Tibial nerve (tissue), 4 donors: ENCODE measurements at regions not wholly inside any gene's neighbourhood (a gene's known extent, or its start where the extent isn't known, plus 50 kb on each side); places are given as distances from the start of the nearest gene placed in this dataset.
"Not testable (repeated sequence)": the region's sequence is repeated elsewhere in the genome, so short reads cannot be mapped to it uniquely, and the experiment has no call there.

Experiments used
- DNase-seq, 2 donors: peaks; one replicate each; pipeline ENCODE4 v3.0.0-alpha.2; 2019; ENCODE audit warnings: low spot score in 2 of 2
- H3K27ac ChIP-seq, 4 donors: fragments of 200-600 bp; sonication (generic) in 3 of 4; one replicate each; pipeline ENCODE4 v1.5.1; 2017 to 2019; ENCODE audit warnings: mild to moderate bottlenecking in 1 of 4
- H3K27me3 ChIP-seq, 2 donors: fragments of 200-600 bp; sonication (generic) in 1 of 2; one replicate each; pipeline versions ENCODE4 v1.5.1 to v1.6.0; 2017 to 2019
- H3K36me3 ChIP-seq, 3 donors: fragments of 200-600 bp; sonication (generic); one replicate each; pipeline ENCODE4 v1.5.1; 2018 to 2019
- H3K4me1 ChIP-seq, 4 donors: fragments of 200-600 bp; sonication (generic) in 3 of 4; one replicate each; pipeline ENCODE4 v1.5.1; 2017 to 2019
- H3K4me3 ChIP-seq, 4 donors: fragments of 200-600 bp; sonication (generic) in 3 of 4; one replicate each; pipeline ENCODE4 v1.5.1; 2017 to 2019; ENCODE audit warnings: mild to moderate bottlenecking in 1 of 4, moderate library complexity in 1 of 4
- H3K9me3 ChIP-seq, 4 donors: fragments of 200-600 bp; sonication (generic) in 3 of 4; one replicate each; pipeline ENCODE4 v1.5.1; 2017 to 2019
- CTCF ChIP-seq, 5 experiments: fragments of 200-600 bp in 3 of 5; fragments of 450-650 bp in 2 of 5; sonication (generic) in 3 of 5; IDR thresholded peaks; one replicate each; pipeline ENCODE4 v1.5.1; 2016 to 2019; ENCODE audit warnings: antibody characterized with exemption in 5 of 5, mild to moderate bottlenecking in 3 of 5, moderate library complexity in 2 of 5
- EP300 ChIP-seq, 2 donors: sonication (generic); formaldehyde crosslinking; IDR thresholded peaks; one replicate each; pipeline ENCODE4 v1.6.1; 2017; ENCODE audit warnings: antibody characterized with exemption in 2 of 2, mild to moderate bottlenecking in 1 of 2
- POLR2A ChIP-seq, 2 donors: fragments of 450-650 bp; IDR thresholded peaks; one replicate each; pipeline ENCODE4 v1.6.1; 2017; ENCODE audit warnings: antibody characterized with exemption in 2 of 2, mild to moderate bottlenecking in 2 of 2, moderate library complexity in 2 of 2
- WGBS, 2 donors: methylation state at CpG; one replicate each; pipeline ENCODE4 v1.1.5; 2018; 5-methylcytosine and 5-hydroxymethylcytosine counted together

- Histone ChIP-seq H3K4me1 (no peaks in the 10 kb centered on the region), H3K36me3 (peaks cover 0 to 98% (median 4%) of the 10 kb centered on the region in 3 donors), H3K9me3 (no peaks in the 10 kb centered on the region), H3K4me3 (no peak overlapping the region), H3K27me3 (no peaks in the 10 kb centered on the region), H3K27ac (peak overlapping the region in 1 of 4 donors; percentile 39)
- TF ChIP-seq CTCF (IDR thresholded peaks at IDR 0.05) (no peak), POLR2A (IDR thresholded peaks at IDR 0.05) (no peak), EP300 (IDR thresholded peaks at IDR 0.05) (no peak)
- DNase-seq = no peak
- WGBS, 2 donors = 61 to 69% methylated on average over 2 of the region's 2 CpGs
Measured at GRCh38 chr7:67311901-67312300, 315.3 kb downstream of the TYW1 start.

- no peak overlapping the region for H3K27ac ChIP-seq
- TF ChIP-seq EP300 (IDR thresholded peaks at IDR 0.05) (no peak), CTCF (IDR thresholded peaks at IDR 0.05) (no peak), POLR2A (IDR thresholded peaks at IDR 0.05) (no peak)
- no peak overlapping the region for H3K4me3 ChIP-seq
- H3K4me1 ChIP-seq = no peaks in the 10 kb centered on the region
- H3K27me3 ChIP-seq = no peaks in the 10 kb centered on the region
- H3K9me3 ChIP-seq = no peaks in the 10 kb centered on the region
- 91 to 94% methylated on average over 2 of the region's 2 CpGs for WGBS, 2 donors
- no peak for DNase-seq
- H3K36me3 ChIP-seq = peaks cover 0 to 98% (median 0%) of the 10 kb centered on the region in 3 donors
Measured at GRCh38 chr7:67313213-67313612, 316.6 kb downstream of the TYW1 start.

- H3K4me1 ChIP-seq, H3K27me3 ChIP-seq, DNase-seq, H3K9me3 ChIP-seq, H3K4me3 ChIP-seq, H3K27ac ChIP-seq: not testable (repeated sequence)
- peaks cover 0 to 81% (median 0%) of the 10 kb centered on the region in 3 donors for H3K36me3 ChIP-seq
- WGBS, 2 donors = 98% methylated on average over 4 of the region's 4 CpGs
Measured at GRCh38 chr7:67316902-67317301, 320.3 kb downstream of the TYW1 start.

- H3K4me3 ChIP-seq, H3K36me3 ChIP-seq, H3K27me3 ChIP-seq, H3K27ac ChIP-seq, H3K9me3 ChIP-seq, H3K4me1 ChIP-seq, DNase-seq: not testable (repeated sequence)
- 76 to 80% methylated on average over 5 of the region's 5 CpGs for WGBS, 2 donors
Measured at GRCh38 chr7:67328257-67328656, 331.6 kb downstream of the TYW1 start.

GRCh38 chr7:67335165-67335564 lies 338.5 kb downstream of the TYW1 start:
- WGBS, 2 donors = 55 to 82% methylated on average over 1 of the region's 1 CpG
- H3K27ac ChIP-seq = not testable (repeated sequence)

GRCh38 chr7:67335663-67336062 lies 339.0 kb downstream of the TYW1 start:
- H3K9me3 ChIP-seq, H3K4me1 ChIP-seq, H3K4me3 ChIP-seq, H3K27ac ChIP-seq, H3K27me3 ChIP-seq, DNase-seq: not testable (repeated sequence)
- peaks cover 0 to 15% (median 0%) of the 10 kb centered on the region in 3 donors for H3K36me3 ChIP-seq
- WGBS, 2 donors = 57% methylated on average over 1 of the region's 8 CpGs; no CpG with 5 or more reads in 1 of the 2 donors

More at GRCh38 chr7:67335165-67335564, 338.5 kb downstream of the TYW1 start:
- not testable (repeated sequence) for DNase-seq, H3K27me3 ChIP-seq, H3K4me3 ChIP-seq, H3K4me1 ChIP-seq, H3K9me3 ChIP-seq
- peaks cover 0 to 10% (median 0%) of the 10 kb centered on the region in 3 donors for H3K36me3 ChIP-seq

GRCh38 chr7:67338545-67338944 lies 341.9 kb downstream of the TYW1 start:
- H3K27me3 ChIP-seq, DNase-seq, H3K27ac ChIP-seq, H3K9me3 ChIP-seq, H3K4me3 ChIP-seq, H3K4me1 ChIP-seq: not testable (repeated sequence)
- peaks cover 0 to 40% (median 0%) of the 10 kb centered on the region in 3 donors for H3K36me3 ChIP-seq

GRCh38 chr7:67341153-67341768 lies 344.6 kb downstream of the TYW1 start:
- H3K27ac ChIP-seq = no peak overlapping the region
- WGBS, 2 donors = 91 to 92% methylated on average over 10 of the region's 10 CpGs

More at GRCh38 chr7:67341153-67341768, 344.6 kb downstream of the TYW1 start:
- Histone ChIP-seq H3K4me3 (no peak overlapping the region), H3K36me3 (peaks cover 0 to 62% (median 0%) of the 10 kb centered on the region in 3 donors), H3K27me3 (no peaks in the 10 kb centered on the region), H3K4me1 (no peaks in the 10 kb centered on the region), H3K9me3 (peaks cover 0 to 19% (median 3%) of the 10 kb centered on the region in 4 donors)
- no peak for TF ChIP-seq POLR2A (IDR thresholded peaks at IDR 0.05)
- TF ChIP-seq EP300 (IDR thresholded peaks at IDR 0.05) = no peak
- no peak for TF ChIP-seq CTCF (IDR thresholded peaks at IDR 0.05)
- DNase-seq = no peak
